Thyroid gland (tissue), 4 donors: ENCODE measurements at regions not wholly inside any gene's neighbourhood (a gene's known extent, or its start where the extent isn't known, plus 50 kb on each side); places are given as distances from the start of the nearest gene placed in this dataset.

Source experiments
- CTCF ChIP-seq, 6 experiments: fragments of 200-600 bp in 3 of 6; fragments of 450-650 bp in 3 of 6; sonication (generic) in 3 of 6; IDR thresholded peaks; one replicate each; pipeline ENCODE4 v1.5.1; 2016 to 2019; ENCODE audit warnings: antibody characterized with exemption in 6 of 6, mild to moderate bottlenecking in 2 of 6, inconsistent platforms in 1 of 6, moderate library complexity in 1 of 6
- POLR2A ChIP-seq, 2 donors: fragments of 450-650 bp; IDR thresholded peaks; one replicate each; pipeline ENCODE4 v1.6.1; 2017; ENCODE audit warnings: antibody characterized with exemption in 2 of 2, mild to moderate bottlenecking in 2 of 2, moderate library complexity in 1 of 2

- TF ChIP-seq CTCF (IDR thresholded peaks at IDR 0.05), result no peak
- no peak for TF ChIP-seq POLR2A (IDR thresholded peaks at IDR 0.05)
Measured at GRCh38 chr1:105909811-105910210, 1146.7 kb upstream of the PRMT6 start.
